ENCODE measurements at regions not wholly inside any gene's neighbourhood (a gene's known extent, or its start where the extent isn't known, plus 50 kb on each side); places are given as distances from the start of the nearest gene placed in this dataset.

DNA sequence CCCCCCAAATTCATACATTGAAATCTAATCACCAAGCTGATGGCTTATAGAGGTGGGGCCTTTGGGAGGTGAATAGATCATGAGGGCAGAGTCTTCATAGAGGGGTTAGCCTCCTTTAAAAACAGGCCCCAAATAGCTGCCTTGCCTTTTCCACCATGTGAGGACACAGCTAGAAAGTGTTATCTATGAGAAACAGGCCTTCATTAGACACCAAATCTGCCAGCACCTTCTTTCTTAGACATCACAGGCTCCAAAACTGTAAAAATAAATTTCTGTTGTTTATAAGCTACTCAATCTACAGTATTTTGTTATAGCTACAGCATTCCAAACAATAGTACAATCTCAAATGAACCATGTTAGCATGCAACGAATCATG, 459.3 kb upstream of the GCFC2 start:
- H3K4me3 Mint-ChIP-seq = no peak overlapping the region
- peaks cover 0 to 12% (median 3%) of the 10 kb centered on the region in 7 donors for H3K9me3 Mint-ChIP-seq
- no peak for DNase-seq
- Histone ChIP-seq H3K79me2 (ENCODE audit: insufficient read depth, low read length) (no peaks in the 10 kb centered on the region), H3K27ac (ENCODE audit: low read depth in 1 of 2, low read length in 2 of 2) (no peak overlapping the region), H3K9me3 (replicated peaks in 1 of 2; ENCODE audit: control insufficient read depth in 1 of 2, insufficient read depth in 1 of 2, low read length in 2 of 2) (peaks cover 0 to 6% of the 10 kb centered on the region in 2 donors), H3K27me3 (ENCODE audit: control insufficient read depth in 2 of 2, insufficient read depth in 2 of 2, low read length in 2 of 2) (no peaks in the 10 kb centered on the region), H3K4me2 (replicated peaks; ENCODE audit: extremely low read depth, low read length, poor library complexity, severe bottlenecking) (no peak overlapping the region), H3K4me3 (replicated peaks in 1 of 3; ENCODE audit: low read depth in 2 of 3, low read length in 3 of 3) (no peak overlapping the region), H3K9ac (ENCODE audit: insufficient read depth, low read length, poor library complexity, severe bottlenecking) (no peak overlapping the region), H3K4me1 (ENCODE audit: control insufficient read depth in 1 of 2, insufficient read depth in 2 of 2, low read length in 2 of 2) (no peaks in the 10 kb centered on the region), H2AFZ (ENCODE audit: insufficient read depth, low read depth, low read length, poor library complexity, severe bottlenecking) (no peak overlapping the region), H4K20me1 (ENCODE audit: insufficient read depth, low read length) (no peaks in the 10 kb centered on the region), H3K36me3 (replicated peaks in 1 of 2; ENCODE audit: control insufficient read depth in 1 of 2, insufficient read depth in 2 of 2, low read length in 2 of 2) (no peaks in the 10 kb centered on the region)
- H3K36me3 Mint-ChIP-seq = no peaks in the 10 kb centered on the region
- no peaks in the 10 kb centered on the region for H3K4me1 Mint-ChIP-seq
- TF ChIP-seq, protein P1, sequence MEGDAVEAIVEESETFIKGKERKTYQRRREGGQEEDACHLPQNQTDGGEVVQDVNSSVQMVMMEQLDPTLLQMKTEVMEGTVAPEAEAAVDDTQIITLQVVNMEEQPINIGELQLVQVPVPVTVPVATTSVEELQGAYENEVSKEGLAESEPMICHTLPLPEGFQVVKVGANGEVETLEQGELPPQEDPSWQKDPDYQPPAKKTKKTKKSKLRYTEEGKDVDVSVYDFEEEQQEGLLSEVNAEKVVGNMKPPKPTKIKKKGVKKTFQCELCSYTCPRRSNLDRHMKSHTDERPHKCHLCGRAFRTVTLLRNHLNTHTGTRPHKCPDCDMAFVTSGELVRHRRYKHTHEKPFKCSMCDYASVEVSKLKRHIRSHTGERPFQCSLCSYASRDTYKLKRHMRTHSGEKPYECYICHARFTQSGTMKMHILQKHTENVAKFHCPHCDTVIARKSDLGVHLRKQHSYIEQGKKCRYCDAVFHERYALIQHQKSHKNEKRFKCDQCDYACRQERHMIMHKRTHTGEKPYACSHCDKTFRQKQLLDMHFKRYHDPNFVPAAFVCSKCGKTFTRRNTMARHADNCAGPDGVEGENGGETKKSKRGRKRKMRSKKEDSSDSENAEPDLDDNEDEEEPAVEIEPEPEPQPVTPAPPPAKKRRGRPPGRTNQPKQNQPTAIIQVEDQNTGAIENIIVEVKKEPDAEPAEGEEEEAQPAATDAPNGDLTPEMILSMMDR (IDR thresholded peaks at IDR 0.05) = no peak
- peaks cover 0 to 1% (median 0%) of the 10 kb centered on the region in 3 donors for H3K27me3 Mint-ChIP-seq (ENCODE audit: low read depth in 3 of 3)
- no peak overlapping the region for H3K27ac Mint-ChIP-seq
- WGBS (ENCODE audit: insufficient coverage) = no CpG with 5 or more reads among the region's 1 CpG
- intact Hi-C loops (cut with micrococcal nuclease) = no loop called here

DNA sequence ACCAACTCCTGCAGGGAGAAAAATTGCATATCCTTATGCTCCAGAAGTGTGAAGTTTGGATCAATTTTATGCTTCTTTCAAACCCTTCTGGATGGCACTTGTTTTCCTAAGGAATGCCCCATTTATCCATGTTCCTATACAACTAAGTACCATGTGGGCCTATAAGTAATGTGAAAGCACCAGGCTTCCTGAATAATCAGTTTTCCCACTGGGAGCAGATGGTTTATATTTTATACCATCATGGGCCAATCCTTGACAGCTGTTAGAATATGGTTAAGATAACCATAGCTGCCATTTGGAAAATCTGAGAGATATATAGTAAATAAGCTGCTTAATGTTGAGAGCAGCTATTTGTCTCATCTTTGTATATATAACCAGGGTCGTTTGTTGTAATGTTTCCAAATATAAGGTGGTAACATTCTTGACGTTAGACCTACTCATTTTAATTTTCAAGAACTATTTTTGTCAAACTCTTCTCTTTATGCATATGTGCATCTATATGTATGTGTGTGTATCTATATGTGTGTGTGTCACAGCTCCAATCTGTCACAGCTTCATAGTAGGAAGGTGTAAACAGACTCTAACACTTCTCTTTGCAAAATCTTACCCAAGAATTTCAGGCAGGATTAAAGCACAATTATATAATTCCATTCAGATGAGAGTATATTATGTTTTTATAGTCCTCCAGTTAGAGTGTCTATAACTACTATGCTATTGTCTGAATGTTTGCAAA, 458.7 kb upstream of the GCFC2 start:
- no peaks in the 10 kb centered on the region for H3K4me1 Mint-ChIP-seq
- TF ChIP-seq, protein P1 (IDR thresholded peaks at IDR 0.05) = no peak

More for the DNA sequence above, 458.7 kb upstream of the GCFC2 start:
- Histone ChIP-seq H3K36me3 (replicated peaks in 1 of 2; ENCODE audit: control insufficient read depth in 1 of 2, insufficient read depth in 2 of 2, low read length in 2 of 2) (no peaks in the 10 kb centered on the region), H3K4me3 (replicated peaks in 1 of 3; ENCODE audit: low read depth in 2 of 3, low read length in 3 of 3) (no peak overlapping the region), H3K79me2 (ENCODE audit: insufficient read depth, low read length) (no peaks in the 10 kb centered on the region), H3K4me1 (ENCODE audit: control insufficient read depth in 1 of 2, insufficient read depth in 2 of 2, low read length in 2 of 2) (no peaks in the 10 kb centered on the region), H3K27ac (ENCODE audit: low read depth in 1 of 2, low read length in 2 of 2) (no peak overlapping the region), H3K27me3 (ENCODE audit: control insufficient read depth in 2 of 2, insufficient read depth in 2 of 2, low read length in 2 of 2) (no peaks in the 10 kb centered on the region), H3K9me3 (replicated peaks in 1 of 2; ENCODE audit: control insufficient read depth in 1 of 2, insufficient read depth in 1 of 2, low read length in 2 of 2) (peaks cover 0 to under 1% of the 10 kb centered on the region in 2 donors), H4K20me1 (ENCODE audit: insufficient read depth, low read length) (no peaks in the 10 kb centered on the region), H3K9ac (ENCODE audit: insufficient read depth, low read length, poor library complexity, severe bottlenecking) (no peak overlapping the region), H3K4me2 (replicated peaks; ENCODE audit: extremely low read depth, low read length, poor library complexity, severe bottlenecking) (no peak overlapping the region), H2AFZ (ENCODE audit: insufficient read depth, low read depth, low read length, poor library complexity, severe bottlenecking) (no peak overlapping the region)
- H3K36me3 Mint-ChIP-seq = no peaks in the 10 kb centered on the region
- peaks cover 0 to 12% (median 3%) of the 10 kb centered on the region in 7 donors for H3K9me3 Mint-ChIP-seq
- no peak for DNase-seq
- intact Hi-C loops (cut with micrococcal nuclease) = no loop called here
- no peak overlapping the region for H3K4me3 Mint-ChIP-seq
- WGBS (ENCODE audit: insufficient coverage) = no CpG with 5 or more reads among the region's 2 CpGs
- no peak overlapping the region for H3K27ac Mint-ChIP-seq
- peaks cover 0 to 1% (median 0%) of the 10 kb centered on the region in 3 donors for H3K27me3 Mint-ChIP-seq (ENCODE audit: low read depth in 3 of 3)
